K562 (cell line): ENCODE measurements at regions not wholly inside any gene's neighbourhood (a gene's known extent, or its start where the extent isn't known, plus 50 kb on each side); places are given as distances from the start of the nearest gene placed in this dataset.

Source experiments
- E2F8 ChIP-seq: fragments of 450-650 bp; IDR thresholded peaks from 2 replicates; pipeline ENCODE4 v1.7.1; 2018; ENCODE audit warnings: mild to moderate bottlenecking, low read depth; ENCODE audit not compliant: partially characterized antibody
- FOXK2 ChIP-seq, 2 experiments: fragments of 450-650 bp; IDR thresholded peaks in 1 of 2; conservative IDR thresholded peaks in 1 of 2; 2 replicates each; pipeline ENCODE4 v1.6.1; 2016; ENCODE audit warnings: low read depth in 2 of 2, mild to moderate bottlenecking in 1 of 2
- JUNB ChIP-seq: fragments of 450-650 bp; formaldehyde crosslinking; conservative IDR thresholded peaks from 2 replicates; pipeline ENCODE4 v1.4.0; 2020; ENCODE audit warnings: mild to moderate bottlenecking
- TCF15 ChIP-seq: fragments of 250-450 bp; sonication (Bioruptor Pico); IDR thresholded peaks from 2 replicates; pipeline ENCODE4 v1.8.0; 2022; ENCODE audit warnings: moderate library complexity, mild to moderate bottlenecking, inconsistent platforms
- U2AF2 ChIP-seq: fragments of 200-400 bp; formaldehyde crosslinking; optimal IDR thresholded peaks from 2 replicates; pipeline ENCODE3; 2017; ENCODE audit warnings: low read depth, mild to moderate bottlenecking, low read length
- ZC3H4 ChIP-seq: sonication (generic); formaldehyde crosslinking; IDR thresholded peaks from 2 replicates; pipeline ENCODE4 v1.9.0; 2021; ENCODE audit warnings: missing genetic modification reagents, borderline replicate concordance
- ZNF280A ChIP-seq: fragments of 450-650 bp; IDR thresholded peaks from 2 replicates; pipeline ENCODE4 v1.6.1; 2018; ENCODE audit warnings: mild to moderate bottlenecking, low read depth; ENCODE audit not compliant: partially characterized antibody
- ZNF507 ChIP-seq: conservative IDR thresholded peaks from 2 replicates; pipeline ENCODE4 v1.6.1; 2017; ENCODE audit warnings: missing genetic modification characterization, missing compliant biosample characterization

GRCh38 chr2:144586476-144586875, 66.6 kb upstream of the ZEB2 start (continued):
- TF ChIP-seq E2F8 (no peak), ZNF507 (no peak), ZC3H4 (CRISPR knock-in tag) (no peak), JUNB (no peak), TCF15 (CRISPR knock-in tag) (no peak), ZNF280A (no peak), U2AF2 (no peak), FOXK2 (conservative IDR thresholded peaks at IDR 0.05 in 1 of 2, IDR thresholded peaks at IDR 0.05 in 1 of 2; ENCODE audit: low read depth in 2 of 2) (no peak)
